ENCODE measurements at regions not wholly inside any gene's neighbourhood (a gene's known extent, or its start where the extent isn't known, plus 50 kb on each side); places are given as distances from the start of the nearest gene placed in this dataset.

DNA sequence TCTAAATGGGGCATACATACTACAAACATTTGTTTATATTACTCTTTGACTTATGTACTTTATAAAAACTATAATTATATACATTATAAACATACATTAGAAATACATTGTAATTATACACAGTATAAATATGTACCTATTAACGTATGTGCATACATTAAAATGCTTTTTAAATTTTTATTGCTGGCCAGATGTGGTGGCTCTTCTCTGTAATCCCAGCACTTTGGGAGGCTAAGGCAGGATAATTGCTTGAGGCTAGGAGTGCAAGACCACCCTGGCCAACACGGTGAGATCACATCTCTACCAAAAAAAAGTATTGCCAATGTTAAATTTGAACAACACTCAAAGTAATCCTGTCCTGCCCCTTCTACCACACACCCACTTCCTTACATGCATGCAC, 1037.0 kb downstream of the GRM8 start:
- TF ChIP-seq, protein P1, sequence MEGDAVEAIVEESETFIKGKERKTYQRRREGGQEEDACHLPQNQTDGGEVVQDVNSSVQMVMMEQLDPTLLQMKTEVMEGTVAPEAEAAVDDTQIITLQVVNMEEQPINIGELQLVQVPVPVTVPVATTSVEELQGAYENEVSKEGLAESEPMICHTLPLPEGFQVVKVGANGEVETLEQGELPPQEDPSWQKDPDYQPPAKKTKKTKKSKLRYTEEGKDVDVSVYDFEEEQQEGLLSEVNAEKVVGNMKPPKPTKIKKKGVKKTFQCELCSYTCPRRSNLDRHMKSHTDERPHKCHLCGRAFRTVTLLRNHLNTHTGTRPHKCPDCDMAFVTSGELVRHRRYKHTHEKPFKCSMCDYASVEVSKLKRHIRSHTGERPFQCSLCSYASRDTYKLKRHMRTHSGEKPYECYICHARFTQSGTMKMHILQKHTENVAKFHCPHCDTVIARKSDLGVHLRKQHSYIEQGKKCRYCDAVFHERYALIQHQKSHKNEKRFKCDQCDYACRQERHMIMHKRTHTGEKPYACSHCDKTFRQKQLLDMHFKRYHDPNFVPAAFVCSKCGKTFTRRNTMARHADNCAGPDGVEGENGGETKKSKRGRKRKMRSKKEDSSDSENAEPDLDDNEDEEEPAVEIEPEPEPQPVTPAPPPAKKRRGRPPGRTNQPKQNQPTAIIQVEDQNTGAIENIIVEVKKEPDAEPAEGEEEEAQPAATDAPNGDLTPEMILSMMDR (IDR thresholded peaks at IDR 0.05), result no peak
- TF ChIP-seq ZFX (IDR thresholded peaks at IDR 0.05; ENCODE audit: borderline replicate concordance), result no peak
- no peak overlapping the region for H3K27ac ChIP-seq

DNA sequence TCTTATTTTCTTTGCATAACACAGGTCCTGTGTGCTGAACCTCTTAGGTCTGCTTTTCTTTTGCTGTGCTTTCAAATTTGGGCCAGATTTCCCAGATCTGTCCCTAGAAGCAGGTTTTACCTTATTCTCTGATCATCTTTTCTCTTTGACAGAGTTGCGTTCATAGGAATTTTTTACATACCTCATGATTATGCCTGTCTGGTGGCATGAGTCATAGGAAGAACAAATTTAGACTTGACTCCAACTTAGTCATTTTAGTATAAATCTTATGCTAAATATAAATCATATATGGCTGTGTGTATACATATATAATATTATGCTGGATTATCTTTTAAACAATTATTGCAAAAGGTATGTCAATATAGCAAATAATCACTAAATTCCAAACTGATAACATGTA, 1038.9 kb downstream of the GRM8 start:
- no peak for TF ChIP-seq ZFX (IDR thresholded peaks at IDR 0.05; ENCODE audit: borderline replicate concordance)
- TF ChIP-seq, protein P1 (IDR thresholded peaks at IDR 0.05), result no peak
- no peak overlapping the region for H3K27ac ChIP-seq

DNA sequence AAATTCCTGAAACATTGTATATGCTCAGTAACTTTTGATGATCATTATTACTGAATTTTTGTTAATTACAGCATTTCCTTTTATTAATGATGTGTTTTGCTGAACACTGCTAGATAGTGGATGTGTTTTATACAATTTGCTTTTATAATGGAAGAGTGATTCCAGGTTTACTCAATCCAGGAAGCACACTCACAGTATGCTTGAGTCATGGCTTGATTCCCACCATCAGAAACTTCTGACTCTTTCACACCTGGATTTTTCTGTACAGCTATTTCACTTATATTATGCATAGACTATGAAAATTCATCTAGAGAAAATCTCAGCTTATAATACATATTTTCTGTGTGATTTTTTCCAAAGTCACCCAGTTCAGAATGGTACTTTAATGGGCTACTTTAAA, 1040.9 kb downstream of the GRM8 start:
- TF ChIP-seq ZFX (IDR thresholded peaks at IDR 0.05; ENCODE audit: borderline replicate concordance), result no peak
- TF ChIP-seq, protein P1 (IDR thresholded peaks at IDR 0.05), result no peak
- H3K27ac ChIP-seq, result no peak overlapping the region

DNA sequence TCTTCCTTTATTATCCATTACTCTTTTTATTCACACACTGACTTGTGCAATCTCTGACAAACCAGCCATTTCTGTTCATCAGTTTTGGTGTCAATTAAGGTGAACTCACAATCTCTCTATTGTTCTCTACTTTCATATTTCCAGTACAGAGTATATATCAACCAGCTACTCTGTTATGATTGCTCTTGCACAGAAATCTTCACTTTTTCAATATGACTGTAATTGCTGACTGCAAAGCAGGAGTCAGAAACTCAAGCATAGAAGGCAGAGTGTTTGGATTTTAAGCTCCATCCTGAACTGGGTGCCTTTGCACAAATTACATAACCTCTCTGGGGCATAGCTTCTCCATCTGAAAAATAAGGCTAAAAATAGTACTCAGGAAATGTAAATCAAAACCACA, 1042.0 kb downstream of the GRM8 start:
- H3K27ac ChIP-seq, result no peak overlapping the region
- TF ChIP-seq ZFX (IDR thresholded peaks at IDR 0.05; ENCODE audit: borderline replicate concordance), result no peak
- TF ChIP-seq, protein P1 (IDR thresholded peaks at IDR 0.05), result no peak

DNA sequence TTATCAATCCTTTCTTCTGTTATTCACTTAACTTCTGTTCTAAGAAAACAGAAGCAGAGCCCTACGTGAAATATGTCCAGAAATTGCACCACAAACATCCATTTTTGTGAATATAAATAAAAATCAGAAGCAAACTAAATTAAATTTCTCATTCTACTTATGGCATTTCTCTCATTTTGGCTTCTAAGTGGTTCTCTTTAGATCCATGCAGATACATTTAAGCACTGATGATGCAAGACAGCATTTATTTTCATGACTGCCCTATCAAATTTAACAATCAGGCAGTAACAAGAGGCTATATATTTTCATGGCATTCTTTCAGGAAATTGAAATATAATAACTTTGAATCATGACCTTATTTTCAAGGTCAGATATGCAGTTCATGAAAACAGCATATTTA, 1049.6 kb downstream of the GRM8 start:
- no peak for TF ChIP-seq ZFX (IDR thresholded peaks at IDR 0.05; ENCODE audit: borderline replicate concordance)
- TF ChIP-seq, protein P1 (IDR thresholded peaks at IDR 0.05), result no peak

DNA sequence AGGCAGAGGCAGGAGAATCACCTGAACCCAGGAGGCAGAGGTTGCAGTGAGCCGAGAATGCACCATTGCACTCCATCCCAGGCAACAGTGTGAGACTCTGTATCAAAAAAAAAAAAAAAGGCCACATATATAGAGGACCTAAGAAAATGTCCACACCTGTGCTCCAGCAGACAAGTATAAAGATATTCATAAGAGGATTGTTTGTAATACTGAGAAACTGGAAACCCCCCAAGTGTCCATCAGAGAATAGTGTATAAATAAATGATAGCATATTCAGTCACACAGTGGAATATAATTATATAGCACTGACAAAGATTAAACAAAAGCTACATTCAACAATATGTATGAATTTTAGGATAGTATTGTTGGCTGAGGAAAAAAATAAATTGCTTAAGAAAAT, 1050.6 kb downstream of the GRM8 start:
- H3K27ac ChIP-seq, result no peak overlapping the region
- no peak for TF ChIP-seq ZFX (IDR thresholded peaks at IDR 0.05; ENCODE audit: borderline replicate concordance)
- TF ChIP-seq, protein P1 (IDR thresholded peaks at IDR 0.05), result no peak

More for the DNA sequence above, 1049.6 kb downstream of the GRM8 start:
- H3K27ac ChIP-seq, result no peak overlapping the region

DNA sequence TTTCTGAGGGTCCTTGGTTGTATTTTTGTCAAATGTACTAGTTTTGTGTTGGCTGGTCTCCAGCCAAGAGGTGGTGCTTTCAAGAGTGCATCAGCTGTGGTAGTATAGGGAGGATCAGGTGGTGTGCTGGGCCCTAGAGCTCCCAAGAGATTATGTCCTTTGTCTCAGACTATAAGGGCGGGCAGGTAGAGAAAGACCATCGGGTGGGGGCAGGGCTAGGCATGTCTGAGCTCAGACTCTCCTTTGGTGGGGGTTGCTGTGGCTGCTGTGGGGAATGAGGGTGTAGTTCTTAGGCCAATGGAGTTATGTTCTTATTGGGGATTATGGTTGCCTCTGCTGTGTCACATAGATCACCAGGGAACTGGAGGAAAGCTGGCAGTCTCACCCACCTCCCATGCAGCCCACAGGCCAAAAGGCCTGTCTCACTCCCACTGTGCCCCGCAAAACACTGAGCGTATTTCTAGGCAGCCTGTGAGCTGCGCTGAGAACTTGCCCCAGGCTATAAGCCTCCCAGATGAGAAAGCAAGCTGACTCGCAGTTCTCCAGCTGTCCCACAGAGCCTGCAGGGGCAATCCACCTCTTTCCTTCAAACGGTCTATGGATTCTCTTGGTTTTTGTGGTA, 1066.7 kb downstream of the GRM8 start:
- no peak overlapping the region for H3K27ac ChIP-seq
- TF ChIP-seq, protein P1 (IDR thresholded peaks at IDR 0.05), result no peak
